ENCODE measurements at regions not wholly inside any gene's neighbourhood (a gene's known extent, or its start where the extent isn't known, plus 50 kb on each side); places are given as distances from the start of the nearest gene placed in this dataset.

DNA sequence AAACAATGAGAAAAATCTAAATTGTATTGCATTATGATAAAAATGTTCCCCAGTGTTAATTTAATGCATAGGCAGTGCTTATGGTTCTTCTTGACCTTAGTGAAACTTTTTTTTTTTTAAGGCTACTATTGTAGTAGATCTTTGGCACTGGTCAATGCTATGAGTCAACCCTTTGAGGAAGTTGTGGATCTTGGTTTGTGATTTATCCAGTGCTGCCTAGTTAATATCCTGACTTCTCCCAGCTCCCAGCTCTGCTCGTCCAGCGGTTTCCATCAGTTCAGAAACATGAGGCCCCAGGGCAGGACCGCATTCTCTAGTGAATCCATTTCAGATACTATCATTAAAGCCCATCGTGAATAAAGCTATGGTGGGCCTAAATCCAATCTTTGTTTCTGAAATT is 364.5 kb upstream of the JARID2 start:
- TF ChIP-seq, protein P1, sequence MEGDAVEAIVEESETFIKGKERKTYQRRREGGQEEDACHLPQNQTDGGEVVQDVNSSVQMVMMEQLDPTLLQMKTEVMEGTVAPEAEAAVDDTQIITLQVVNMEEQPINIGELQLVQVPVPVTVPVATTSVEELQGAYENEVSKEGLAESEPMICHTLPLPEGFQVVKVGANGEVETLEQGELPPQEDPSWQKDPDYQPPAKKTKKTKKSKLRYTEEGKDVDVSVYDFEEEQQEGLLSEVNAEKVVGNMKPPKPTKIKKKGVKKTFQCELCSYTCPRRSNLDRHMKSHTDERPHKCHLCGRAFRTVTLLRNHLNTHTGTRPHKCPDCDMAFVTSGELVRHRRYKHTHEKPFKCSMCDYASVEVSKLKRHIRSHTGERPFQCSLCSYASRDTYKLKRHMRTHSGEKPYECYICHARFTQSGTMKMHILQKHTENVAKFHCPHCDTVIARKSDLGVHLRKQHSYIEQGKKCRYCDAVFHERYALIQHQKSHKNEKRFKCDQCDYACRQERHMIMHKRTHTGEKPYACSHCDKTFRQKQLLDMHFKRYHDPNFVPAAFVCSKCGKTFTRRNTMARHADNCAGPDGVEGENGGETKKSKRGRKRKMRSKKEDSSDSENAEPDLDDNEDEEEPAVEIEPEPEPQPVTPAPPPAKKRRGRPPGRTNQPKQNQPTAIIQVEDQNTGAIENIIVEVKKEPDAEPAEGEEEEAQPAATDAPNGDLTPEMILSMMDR (IDR thresholded peaks at IDR 0.05): no peak
- DNase-seq (ENCODE audit: low spot score) (no peak), ATAC-seq (ENCODE audit: low FRiP score) (no peak)

DNA sequence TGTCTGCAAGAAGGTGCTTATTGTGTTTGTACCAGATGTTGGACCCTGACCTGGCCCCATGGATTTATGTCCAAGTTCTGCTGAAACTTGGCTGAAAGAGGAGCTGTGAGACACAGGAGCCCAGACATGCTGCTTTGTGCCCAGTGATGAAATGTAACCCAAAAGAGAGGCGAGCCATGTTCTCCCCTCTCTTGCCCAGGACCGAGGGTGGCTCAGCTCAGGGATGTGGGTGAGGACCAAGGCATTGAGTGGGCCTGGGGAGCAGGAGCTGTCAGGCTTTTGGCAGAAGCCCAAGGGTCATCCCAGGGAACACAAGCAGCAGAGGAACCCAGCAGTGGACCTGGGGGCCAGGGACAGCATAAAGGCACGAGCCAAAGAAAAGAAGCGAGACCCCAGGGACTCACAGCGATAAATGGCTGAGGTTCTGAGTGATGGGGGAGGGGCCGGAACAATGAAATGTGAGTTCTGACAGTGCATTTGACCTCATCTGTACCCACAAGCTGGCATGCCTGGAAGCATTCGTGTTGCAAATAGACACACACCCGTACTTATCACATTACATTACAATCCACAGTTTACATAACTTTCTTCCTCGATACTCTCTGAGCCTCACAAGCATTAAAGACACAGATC is 363.4 kb upstream of the JARID2 start:
- TF ChIP-seq, protein P1 (IDR thresholded peaks at IDR 0.05): no peak
- no peak for ATAC-seq (ENCODE audit: low FRiP score)
- no peak for DNase-seq (ENCODE audit: low spot score)

DNA sequence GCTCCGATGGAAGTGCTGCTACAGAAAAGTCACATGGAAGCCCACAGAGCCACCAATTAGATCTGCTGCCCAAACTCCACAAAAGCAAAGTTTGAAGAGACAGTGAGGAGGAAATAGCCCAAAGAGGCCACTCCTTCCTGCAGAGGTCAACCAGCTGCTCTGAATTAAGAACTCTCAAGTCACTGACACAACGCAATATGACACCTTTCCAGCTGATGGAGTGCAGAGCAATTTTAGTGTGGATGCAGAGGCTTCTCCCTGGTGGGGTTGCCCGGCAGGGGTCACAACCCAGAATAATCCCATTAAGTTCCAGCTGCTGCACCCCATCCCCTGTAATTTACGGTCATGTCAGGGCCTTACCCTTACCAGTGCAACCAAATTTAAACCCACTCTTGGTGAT is 361.9 kb upstream of the JARID2 start:
- TF ChIP-seq, protein P1 (IDR thresholded peaks at IDR 0.05): no peak
- DNase-seq (ENCODE audit: low spot score): no peak
- no peak for ATAC-seq (ENCODE audit: low FRiP score)

DNA sequence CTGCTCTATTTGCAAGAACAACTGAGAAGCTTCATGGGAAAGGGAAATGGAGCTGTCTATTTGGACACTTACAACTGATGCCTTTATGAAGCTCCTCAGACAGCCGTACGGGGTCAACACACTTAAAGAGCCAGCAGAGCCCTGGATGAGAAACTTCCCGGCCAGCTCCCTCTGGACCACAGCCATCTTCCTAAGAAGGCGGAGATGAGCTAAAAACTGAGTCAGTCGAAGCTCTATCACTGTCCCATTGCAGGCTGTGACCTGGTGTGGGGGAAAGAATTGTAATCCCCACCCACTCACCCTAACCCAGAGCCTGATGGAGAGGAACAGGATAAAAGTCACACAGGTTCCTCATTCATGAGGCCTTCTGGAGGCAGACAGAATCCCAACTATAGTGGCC is 360.4 kb upstream of the JARID2 start:
- no peak for DNase-seq (ENCODE audit: low spot score)
- no peak for ATAC-seq (ENCODE audit: low FRiP score)
- TF ChIP-seq, protein P1 (IDR thresholded peaks at IDR 0.05): no peak

DNA sequence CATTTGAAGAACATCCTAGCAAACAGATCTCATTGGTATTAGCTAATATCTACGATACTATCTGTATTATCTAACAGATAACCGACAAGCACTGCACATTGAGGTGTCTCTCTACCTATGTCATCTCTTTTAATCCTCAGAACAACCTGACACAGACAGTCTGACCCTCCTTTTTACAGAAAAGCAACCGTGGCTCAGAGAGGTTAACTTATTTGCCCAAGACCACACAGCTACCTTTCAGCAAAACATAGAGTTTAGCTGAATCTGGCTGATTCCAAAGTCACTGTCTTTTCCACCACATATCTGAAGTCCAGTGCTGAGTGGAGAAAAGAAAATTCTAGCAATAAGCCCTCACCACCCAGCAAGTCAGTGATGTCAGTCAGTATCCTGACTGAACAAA is 358.7 kb upstream of the JARID2 start:
- DNase-seq (ENCODE audit: low spot score) (no peak), ATAC-seq (ENCODE audit: low FRiP score) (no peak)
- TF ChIP-seq, protein P1 (IDR thresholded peaks at IDR 0.05): no peak

DNA sequence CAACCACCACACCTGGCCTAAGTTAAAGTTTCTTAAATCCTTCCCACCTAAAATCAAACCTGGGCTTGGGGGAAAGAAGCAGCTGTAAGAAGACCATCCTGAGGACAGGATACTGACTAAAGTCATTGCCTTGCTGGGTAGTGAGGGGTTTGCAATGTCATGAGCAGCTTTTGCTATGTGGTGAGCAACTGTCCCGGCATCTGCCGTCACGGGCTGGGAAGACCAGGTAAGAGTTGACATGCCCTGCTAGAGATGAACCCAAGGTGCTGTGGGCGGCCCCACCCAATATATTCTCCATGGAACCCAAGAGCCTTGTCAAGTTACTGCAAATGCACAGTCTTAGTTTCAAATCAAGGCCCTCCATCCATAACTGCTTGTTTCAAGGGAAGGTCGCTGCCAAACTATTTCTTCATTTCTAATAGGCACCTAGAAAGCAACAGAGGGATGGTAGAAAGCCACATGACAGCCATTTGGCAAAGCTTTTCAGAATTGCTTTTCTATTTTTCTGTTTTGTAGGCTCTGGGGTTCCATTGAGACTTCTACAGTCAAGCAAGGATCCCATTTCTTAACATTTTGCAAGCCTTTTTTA is 357.8 kb upstream of the JARID2 start:
- DNase-seq (ENCODE audit: low spot score) (no peak), ATAC-seq (ENCODE audit: low FRiP score) (no peak)
- TF ChIP-seq, protein P1 (IDR thresholded peaks at IDR 0.05): no peak

DNA sequence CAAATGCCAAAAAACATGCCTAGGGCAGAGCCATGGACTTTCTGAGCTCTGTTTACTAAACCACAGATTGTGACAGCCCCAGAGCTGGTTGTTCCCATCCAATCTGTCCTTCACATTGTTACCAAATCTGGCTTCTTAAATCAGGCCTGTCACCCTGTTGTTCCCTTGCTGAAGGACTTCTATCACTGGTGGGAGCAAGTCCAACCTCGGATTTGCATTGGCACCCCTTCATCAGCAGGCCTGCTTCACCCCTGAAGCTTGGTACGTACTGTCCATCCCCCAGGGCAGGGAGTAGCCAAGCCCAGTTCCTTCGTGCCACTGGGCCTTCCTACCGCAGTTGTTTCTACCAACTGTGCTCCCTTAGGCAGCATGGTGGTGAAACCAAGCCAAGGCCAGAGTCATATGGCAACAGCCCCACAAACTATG is 357.3 kb upstream of the JARID2 start:
- ATAC-seq (ENCODE audit: low FRiP score) (no peak), DNase-seq (ENCODE audit: low spot score) (no peak)
- TF ChIP-seq, protein P1 (IDR thresholded peaks at IDR 0.05): no peak

All from omental fat pad (tissue), 3 donors.